ENCODE measurements at regions not wholly inside any gene's neighbourhood (a gene's known extent, or its start where the extent isn't known, plus 50 kb on each side); places are given as distances from the start of the nearest gene placed in this dataset.

- TF ChIP-seq POLR2A (IDR thresholded peaks at IDR 0.05) (no peak), CTCF (IDR thresholded peaks at IDR 0.05) (no peak), EP300 (IDR thresholded peaks at IDR 0.05) (no peak)
These were observed 183.7 kb upstream of the JAG1 start for GRCh38 chr20:10857352-10858070.

Measured in sigmoid colon (tissue), 4 donors.